GM12872 (cell line): ENCODE measurements at regions not wholly inside any gene's neighbourhood (a gene's known extent, or its start where the extent isn't known, plus 50 kb on each side); places are given as distances from the start of the nearest gene placed in this dataset.

Source experiments
- CTCF ChIP-seq: IDR thresholded peaks from 3 replicates; pipeline ENCODE4 v1.5.1; 2011; ENCODE audit warnings: low read depth, mild to moderate bottlenecking, low read length, moderate library complexity; ENCODE audit not compliant: insufficient read depth

- TF ChIP-seq CTCF, result no peak
Measured at GRCh38 chr18:78901923-78902794, 77.5 kb upstream of the SALL3 start.

- no peak for TF ChIP-seq CTCF
Measured at GRCh38 chr18:78902795-78903435, 76.7 kb upstream of the SALL3 start.

GRCh38 chr18:78903436-78904178 is 76.0 kb upstream of the SALL3 start:
- TF ChIP-seq CTCF, result no peak

- TF ChIP-seq CTCF, result no peak
Measured at GRCh38 chr18:78904179-78904531, 75.5 kb upstream of the SALL3 start.

- TF ChIP-seq CTCF, result no peak
Measured at GRCh38 chr18:78905334-78905733, 74.3 kb upstream of the SALL3 start.

GRCh38 chr18:78906066-78906465 is 73.6 kb upstream of the SALL3 start:
- no peak for TF ChIP-seq CTCF
